Endothelial cell of umbilical vein (primary cell): ENCODE measurements at regions not wholly inside any gene's neighbourhood (a gene's known extent, or its start where the extent isn't known, plus 50 kb on each side); places are given as distances from the start of the nearest gene placed in this dataset.

ENCODE experiments used
- EZH2 ChIP-seq: IDR thresholded peaks from 2 replicates; pipeline ENCODE4 v1.6.1; 2012; ENCODE audit warnings: borderline replicate concordance, low read depth, mild to moderate bottlenecking, moderate library complexity, low read length, inconsistent platforms; ENCODE audit not compliant: severe bottlenecking
- JUN ChIP-seq: IDR thresholded peaks from 2 replicates; pipeline ENCODE4 v1.6.1; 2011; ENCODE audit warnings: borderline replicate concordance, low read depth; ENCODE audit not compliant: insufficient read length, insufficient read depth
- MAX ChIP-seq: IDR thresholded peaks from 2 replicates; pipeline ENCODE4 v1.6.1; 2011; ENCODE audit not compliant: insufficient read depth, insufficient read length
- POLR2A ChIP-seq: IDR thresholded peaks from 2 replicates; pipeline ENCODE4 v1.6.1; 2012; ENCODE audit warnings: low read depth, mild to moderate bottlenecking, control low read depth, low read length
- POLR2AphosphoS5 ChIP-seq: IDR thresholded peaks from 2 replicates; pipeline ENCODE4 v1.6.1; 2012; ENCODE audit warnings: low read depth, mild to moderate bottlenecking, control low read depth, low read length, moderate library complexity; ENCODE audit not compliant: insufficient read depth
- TF ChIP-seq, protein P1 (sequence below), 2 donors: IDR thresholded peaks; 1 replicate in 1 of 2; 2 replicates in 1 of 2; pipeline ENCODE4 v1.5.1; 2011; ENCODE audit warnings: low read length in 2 of 2, mild to moderate bottlenecking in 2 of 2, moderate library complexity in 2 of 2, control low read depth in 1 of 2, inconsistent platforms in 1 of 2, low read depth in 1 of 2; ENCODE audit not compliant: insufficient read depth in 1 of 2; ENCODE audit errors: extremely low read depth in 1 of 2

DNA sequence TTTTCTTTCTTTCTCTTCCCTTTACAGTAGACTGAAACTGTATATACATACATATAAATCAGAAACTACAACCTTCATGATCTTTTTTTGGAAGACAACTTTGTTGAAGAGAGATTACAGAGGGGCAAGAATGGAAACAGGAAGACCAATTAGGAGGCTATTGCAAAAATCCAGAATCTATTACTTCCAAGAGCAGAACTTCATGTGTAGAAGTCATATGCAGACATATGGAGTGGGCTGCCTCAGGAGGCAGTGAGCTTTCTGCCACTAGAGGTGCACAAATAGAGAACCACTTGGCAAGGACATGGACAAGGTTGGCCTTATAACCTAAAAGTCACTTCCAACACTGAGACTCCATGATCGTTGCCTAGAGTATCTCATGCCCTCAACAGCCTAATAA is 157.8 kb upstream of the NR4A3 start:
- TF ChIP-seq, protein P1, sequence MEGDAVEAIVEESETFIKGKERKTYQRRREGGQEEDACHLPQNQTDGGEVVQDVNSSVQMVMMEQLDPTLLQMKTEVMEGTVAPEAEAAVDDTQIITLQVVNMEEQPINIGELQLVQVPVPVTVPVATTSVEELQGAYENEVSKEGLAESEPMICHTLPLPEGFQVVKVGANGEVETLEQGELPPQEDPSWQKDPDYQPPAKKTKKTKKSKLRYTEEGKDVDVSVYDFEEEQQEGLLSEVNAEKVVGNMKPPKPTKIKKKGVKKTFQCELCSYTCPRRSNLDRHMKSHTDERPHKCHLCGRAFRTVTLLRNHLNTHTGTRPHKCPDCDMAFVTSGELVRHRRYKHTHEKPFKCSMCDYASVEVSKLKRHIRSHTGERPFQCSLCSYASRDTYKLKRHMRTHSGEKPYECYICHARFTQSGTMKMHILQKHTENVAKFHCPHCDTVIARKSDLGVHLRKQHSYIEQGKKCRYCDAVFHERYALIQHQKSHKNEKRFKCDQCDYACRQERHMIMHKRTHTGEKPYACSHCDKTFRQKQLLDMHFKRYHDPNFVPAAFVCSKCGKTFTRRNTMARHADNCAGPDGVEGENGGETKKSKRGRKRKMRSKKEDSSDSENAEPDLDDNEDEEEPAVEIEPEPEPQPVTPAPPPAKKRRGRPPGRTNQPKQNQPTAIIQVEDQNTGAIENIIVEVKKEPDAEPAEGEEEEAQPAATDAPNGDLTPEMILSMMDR (IDR thresholded peaks at IDR 0.05; ENCODE audit: extremely low read depth in 1 of 2, insufficient read depth in 1 of 2, low read depth in 1 of 2, low read length in 2 of 2) = no peak
- TF ChIP-seq POLR2AphosphoS5 (no peak), POLR2A (no peak), JUN (no peak), EZH2 (no peak), MAX (no peak)
